HG03108 (cell line): ENCODE measurements at regions not wholly inside any gene's neighbourhood (a gene's known extent, or its start where the extent isn't known, plus 50 kb on each side); places are given as distances from the start of the nearest gene placed in this dataset.
"Not testable (repeated sequence)": the region's sequence is repeated elsewhere in the genome, so short reads cannot be mapped to it uniquely, and the experiment has no call there.

ENCODE experiments used
- ATAC-seq: cut with Tn5 transposase; IDR thresholded peaks from one replicate; pipeline ENCODE4 v1.9.1; 2021; ENCODE audit warnings: moderate library complexity; ENCODE audit not compliant: unreplicated experiment

DNA sequence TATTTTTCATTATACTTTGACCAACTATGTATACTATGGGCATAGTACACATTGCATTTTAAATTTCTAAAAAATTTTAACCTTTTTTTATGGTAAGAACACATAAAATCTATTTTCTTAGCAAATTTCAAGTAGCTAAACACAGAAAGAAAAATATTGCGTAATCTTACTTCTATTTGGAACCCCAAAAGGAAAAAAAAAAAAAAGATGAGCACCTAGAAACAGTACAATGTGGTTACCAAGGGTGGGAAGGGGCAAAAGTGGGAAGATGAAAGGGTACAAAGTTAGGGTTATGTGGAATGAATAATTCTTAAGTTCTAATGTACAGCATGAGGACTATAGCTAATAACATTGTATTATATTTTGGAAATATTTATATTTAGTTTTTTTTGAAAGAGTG, 205.0 kb upstream of the EPHA4 start:
- no peak for ATAC-seq

- no peak for ATAC-seq
Measured at GRCh38 chr2:221775096-221775495, 203.0 kb upstream of the EPHA4 start.

- ATAC-seq = no peak
Measured at GRCh38 chr2:221774136-221774535, 202.0 kb upstream of the EPHA4 start.

DNA sequence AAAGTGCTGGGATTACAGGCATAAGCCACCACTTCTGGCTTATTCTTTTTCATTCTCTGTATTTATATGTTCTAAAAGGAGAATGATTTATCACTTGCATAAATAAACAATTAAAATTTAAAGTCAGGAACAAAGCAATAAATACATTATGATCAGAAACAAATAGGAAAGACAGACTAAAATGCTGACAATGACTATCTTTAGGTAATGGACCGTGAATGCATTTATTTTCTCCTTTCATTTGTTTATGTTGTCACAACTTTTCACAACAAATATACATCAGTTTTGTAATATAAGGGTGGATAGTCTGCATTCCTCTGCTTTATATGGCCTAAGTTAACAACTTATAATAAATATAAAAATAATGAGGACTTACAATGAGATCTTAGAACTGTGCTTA, 199.2 kb upstream of the EPHA4 start:
- ATAC-seq = no peak

- no peak for ATAC-seq
Measured at GRCh38 chr2:221767106-221768012, 195.3 kb upstream of the EPHA4 start.

DNA sequence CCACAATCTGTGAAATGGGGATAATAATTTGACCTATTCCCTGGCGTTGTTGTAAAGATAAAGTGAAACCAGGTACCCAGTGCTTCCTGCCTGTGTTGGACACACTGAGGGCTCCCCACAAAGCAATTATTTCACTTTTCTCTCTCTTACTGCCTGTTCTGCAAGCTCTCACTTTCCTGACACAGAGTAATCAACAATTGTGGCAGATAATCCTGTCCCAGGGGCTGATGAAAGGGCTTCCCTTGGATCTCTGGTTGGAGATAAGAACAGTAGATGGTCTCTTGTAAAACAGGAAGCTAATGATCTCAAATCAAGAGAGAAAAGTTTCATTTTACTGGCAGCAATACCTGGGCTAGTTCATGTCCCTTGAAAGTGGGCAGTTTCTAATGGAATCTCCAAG, 190.4 kb upstream of the EPHA4 start:
- ATAC-seq = no peak

GRCh38 chr2:221761260-221761659, 189.2 kb upstream of the EPHA4 start:
- no peak for ATAC-seq

GRCh38 chr2:221758076-221758475, 186.0 kb upstream of the EPHA4 start:
- ATAC-seq = no peak

GRCh38 chr2:221753401-221753800, 181.3 kb upstream of the EPHA4 start:
- no peak for ATAC-seq

GRCh38 chr2:221752781-221753180, 180.7 kb upstream of the EPHA4 start:
- ATAC-seq = no peak

- no peak for ATAC-seq
Measured at GRCh38 chr2:221750316-221750715, 178.2 kb upstream of the EPHA4 start.

- no peak for ATAC-seq
Measured at GRCh38 chr2:221747289-221747972, 175.3 kb upstream of the EPHA4 start.

GRCh38 chr2:221741496-221742211, 169.6 kb upstream of the EPHA4 start:
- no peak for ATAC-seq

DNA sequence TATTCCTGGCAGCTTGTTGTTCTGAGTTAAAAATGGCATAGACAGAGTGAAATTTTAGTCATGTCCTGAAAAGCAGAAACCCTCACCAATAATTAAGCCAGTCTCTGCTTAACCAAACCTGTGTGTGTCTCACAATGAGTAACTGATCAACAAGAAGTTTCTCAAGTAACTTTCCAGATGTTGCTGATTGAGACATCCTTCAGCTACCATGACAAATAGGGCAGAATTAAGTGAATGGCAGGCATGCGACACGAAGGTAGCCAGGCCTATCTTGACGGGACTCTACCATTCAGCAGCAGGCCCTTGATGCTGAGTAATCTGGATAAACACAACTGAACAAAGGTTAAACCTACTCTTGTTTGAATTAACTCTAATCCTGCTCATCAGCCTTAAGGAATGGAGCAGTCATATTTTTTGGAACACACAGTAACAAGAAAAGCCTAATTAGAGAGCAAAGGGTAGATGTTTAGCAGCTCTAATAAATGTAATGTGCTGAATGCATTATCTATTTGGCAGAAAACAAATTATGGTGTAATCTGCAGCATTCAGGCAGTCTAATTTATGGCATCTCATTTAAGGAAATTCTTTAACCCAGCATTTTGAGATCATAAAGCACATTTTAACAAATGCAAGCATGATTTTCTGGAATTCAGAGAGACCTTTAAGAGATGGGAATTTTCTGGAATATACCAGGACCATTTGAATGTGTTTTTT, 159.5 kb upstream of the EPHA4 start:
- ATAC-seq = peak; percentile 90

- no peak for ATAC-seq
Measured at GRCh38 chr2:221726894-221727513, 154.9 kb upstream of the EPHA4 start.

DNA sequence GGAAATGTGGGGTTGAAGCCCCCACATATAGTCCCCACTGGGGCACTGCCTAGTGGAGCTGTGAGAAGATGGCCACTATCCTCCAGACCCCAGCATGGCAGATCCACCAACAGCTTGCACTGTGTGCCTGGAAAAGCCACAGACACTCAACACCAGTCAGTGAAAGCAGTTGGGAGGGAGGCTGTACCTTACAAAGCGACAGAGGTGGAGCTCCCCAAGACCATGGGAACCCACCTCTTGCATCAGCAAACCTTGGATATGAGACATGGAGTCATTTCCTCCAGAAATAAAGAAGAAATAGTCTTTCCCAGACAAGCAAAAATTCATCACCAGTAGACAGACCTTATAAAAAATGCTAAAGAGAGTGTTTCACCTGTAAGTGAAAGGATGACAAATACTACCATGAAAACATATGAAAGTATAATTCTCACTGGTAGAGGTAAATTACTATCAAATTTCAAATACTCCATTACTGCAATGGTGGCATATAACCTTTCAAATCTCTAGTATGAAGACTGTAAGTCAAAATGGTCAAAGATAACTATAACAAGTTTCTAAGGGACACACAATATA, 152.6 kb upstream of the EPHA4 start:
- ATAC-seq = no peak

- ATAC-seq = not testable (repeated sequence)
Measured at GRCh38 chr2:221724117-221724516, 152.0 kb upstream of the EPHA4 start.

GRCh38 chr2:221716426-221717303, 144.6 kb upstream of the EPHA4 start:
- ATAC-seq = no peak

DNA sequence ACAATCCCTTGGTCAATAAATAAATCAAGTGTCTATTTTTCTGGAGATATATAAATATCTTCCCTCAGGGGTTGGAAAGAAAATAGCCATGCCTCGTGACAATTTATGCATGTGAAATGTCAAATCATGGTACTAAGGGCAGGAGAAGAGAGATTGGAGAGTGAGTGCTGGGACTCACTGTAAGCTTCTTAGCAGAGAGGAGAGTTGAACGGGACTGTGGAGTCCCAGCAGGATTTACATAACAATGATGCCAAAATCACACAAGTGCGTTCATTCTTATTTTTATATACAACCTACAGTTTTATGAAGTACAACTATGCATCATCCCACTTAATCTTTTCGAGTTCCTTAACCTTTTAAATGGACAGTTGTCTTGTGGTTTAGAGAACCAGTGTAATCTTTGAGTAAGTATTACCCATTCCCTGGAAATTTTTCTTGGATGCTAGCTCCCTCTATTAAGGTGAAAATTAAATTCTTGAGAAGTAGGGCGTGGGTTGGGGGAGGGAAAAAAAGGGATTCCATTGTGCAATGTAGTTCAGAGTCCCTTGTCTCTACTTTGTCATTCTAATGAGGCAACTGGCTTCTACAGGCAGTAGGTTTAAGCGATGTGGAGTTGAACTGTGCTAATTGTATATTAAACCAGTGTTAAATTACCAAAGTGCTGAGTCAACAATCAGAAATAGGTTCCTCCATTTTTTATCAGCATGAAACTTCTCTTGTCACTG, 143.6 kb upstream of the EPHA4 start:
- ATAC-seq = no peak
